ENCODE measurements at regions not wholly inside any gene's neighbourhood (a gene's known extent, or its start where the extent isn't known, plus 50 kb on each side); places are given as distances from the start of the nearest gene placed in this dataset.

DNA sequence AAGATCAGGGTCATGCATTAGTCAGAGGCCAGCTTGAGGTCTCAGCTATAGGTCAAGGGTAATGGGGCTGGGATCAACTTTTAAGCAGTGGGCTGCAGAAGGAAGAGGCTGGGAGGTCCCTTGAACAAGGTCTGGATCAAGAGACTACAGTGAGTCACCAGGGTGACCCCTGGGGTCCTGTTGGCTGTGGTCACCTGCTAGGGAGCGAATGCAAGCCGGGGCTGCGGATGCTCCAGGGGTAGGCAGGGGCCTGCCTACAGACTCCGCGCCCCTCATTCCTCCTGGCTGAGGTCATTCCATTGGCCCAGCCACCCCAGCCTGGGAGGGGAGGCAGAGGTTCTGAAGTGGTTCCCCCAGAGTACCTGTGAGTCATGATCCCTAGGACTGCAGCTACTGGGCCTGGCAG lies 110.4 kb downstream of the CYP26B1 start:
- TF ChIP-seq, protein P1, sequence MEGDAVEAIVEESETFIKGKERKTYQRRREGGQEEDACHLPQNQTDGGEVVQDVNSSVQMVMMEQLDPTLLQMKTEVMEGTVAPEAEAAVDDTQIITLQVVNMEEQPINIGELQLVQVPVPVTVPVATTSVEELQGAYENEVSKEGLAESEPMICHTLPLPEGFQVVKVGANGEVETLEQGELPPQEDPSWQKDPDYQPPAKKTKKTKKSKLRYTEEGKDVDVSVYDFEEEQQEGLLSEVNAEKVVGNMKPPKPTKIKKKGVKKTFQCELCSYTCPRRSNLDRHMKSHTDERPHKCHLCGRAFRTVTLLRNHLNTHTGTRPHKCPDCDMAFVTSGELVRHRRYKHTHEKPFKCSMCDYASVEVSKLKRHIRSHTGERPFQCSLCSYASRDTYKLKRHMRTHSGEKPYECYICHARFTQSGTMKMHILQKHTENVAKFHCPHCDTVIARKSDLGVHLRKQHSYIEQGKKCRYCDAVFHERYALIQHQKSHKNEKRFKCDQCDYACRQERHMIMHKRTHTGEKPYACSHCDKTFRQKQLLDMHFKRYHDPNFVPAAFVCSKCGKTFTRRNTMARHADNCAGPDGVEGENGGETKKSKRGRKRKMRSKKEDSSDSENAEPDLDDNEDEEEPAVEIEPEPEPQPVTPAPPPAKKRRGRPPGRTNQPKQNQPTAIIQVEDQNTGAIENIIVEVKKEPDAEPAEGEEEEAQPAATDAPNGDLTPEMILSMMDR (IDR thresholded peaks at IDR 0.05), result no peak
- no peak for TF ChIP-seq POLR2A (IDR thresholded peaks at IDR 0.05)
